ENCODE measurements at regions not wholly inside any gene's neighbourhood (a gene's known extent, or its start where the extent isn't known, plus 50 kb on each side); places are given as distances from the start of the nearest gene placed in this dataset.

DNA sequence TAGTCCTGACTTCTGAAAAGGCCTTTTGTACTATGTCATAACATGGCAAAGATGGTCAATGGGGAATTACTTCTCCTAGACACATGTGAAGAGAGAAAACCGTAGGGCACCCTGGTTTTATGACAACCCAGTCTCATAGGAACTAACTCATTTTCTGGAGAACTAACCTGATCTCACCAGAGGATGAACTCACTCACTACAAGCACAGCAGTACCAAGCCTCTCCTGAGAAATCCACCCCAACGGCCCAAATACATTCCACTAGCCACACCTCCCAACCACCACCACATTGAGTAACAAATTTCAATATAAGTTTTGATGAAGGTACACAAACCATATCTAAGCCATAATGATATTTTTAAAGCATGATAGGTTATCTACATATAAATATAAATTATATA, 909.3 kb upstream of the CDH10 start:
- no peak for TF ChIP-seq GABPA (IDR thresholded peaks at IDR 0.05; ENCODE audit: borderline replicate concordance, insufficient read depth, low read length)
- TF ChIP-seq, protein P1, sequence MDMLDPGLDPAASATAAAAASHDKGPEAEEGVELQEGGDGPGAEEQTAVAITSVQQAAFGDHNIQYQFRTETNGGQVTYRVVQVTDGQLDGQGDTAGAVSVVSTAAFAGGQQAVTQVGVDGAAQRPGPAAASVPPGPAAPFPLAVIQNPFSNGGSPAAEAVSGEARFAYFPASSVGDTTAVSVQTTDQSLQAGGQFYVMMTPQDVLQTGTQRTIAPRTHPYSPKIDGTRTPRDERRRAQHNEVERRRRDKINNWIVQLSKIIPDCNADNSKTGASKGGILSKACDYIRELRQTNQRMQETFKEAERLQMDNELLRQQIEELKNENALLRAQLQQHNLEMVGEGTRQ (IDR thresholded peaks at IDR 0.05; ENCODE audit: low read length): no peak

Data from H1 (cell line).